Liver (tissue), 8 donors: ENCODE measurements at regions not wholly inside any gene's neighbourhood (a gene's known extent, or its start where the extent isn't known, plus 50 kb on each side); places are given as distances from the start of the nearest gene placed in this dataset.

Experiments used
- DNase-seq: peaks from one replicate; pipeline ENCODE4 v3.0.0-alpha.2; 2017; ENCODE audit warnings: low spot score
- H3K27ac ChIP-seq, 2 donors: one replicate each; pipeline ENCODE4 v1.7.0; 2013; ENCODE audit warnings: inconsistent platforms in 2 of 2, low read length in 2 of 2, control low read depth in 1 of 2, low read depth in 1 of 2, mild to moderate bottlenecking in 1 of 2
- H3K27me3 ChIP-seq, 4 donors: one replicate each; pipeline versions ENCODE4 v1.6.1 to v1.7.0; 2013; ENCODE audit warnings: low read length in 3 of 4, inconsistent platforms in 1 of 4, mild to moderate bottlenecking in 1 of 4, moderate library complexity in 1 of 4; ENCODE audit not compliant: control insufficient read depth in 4 of 4, insufficient read depth in 4 of 4
- H3K36me3 ChIP-seq, 4 donors: one replicate each; pipeline versions ENCODE4 v1.6.1 to v1.7.0; 2013; ENCODE audit warnings: low read length in 3 of 4, mild to moderate bottlenecking in 3 of 4, low read depth in 1 of 4, moderate library complexity in 1 of 4; ENCODE audit not compliant: control insufficient read depth in 4 of 4, insufficient read depth in 3 of 4
- H3K4me1 ChIP-seq, 4 donors: one replicate each; pipeline versions ENCODE4 v1.6.1 to v1.7.0; 2013; ENCODE audit warnings: low read length in 3 of 4, mild to moderate bottlenecking in 3 of 4, moderate library complexity in 1 of 4; ENCODE audit not compliant: control insufficient read depth in 4 of 4, insufficient read depth in 4 of 4
- H3K4me3 ChIP-seq, 3 donors: one replicate each; pipeline versions ENCODE4 v1.6.1 to v1.7.0; 2013; ENCODE audit warnings: low read length in 3 of 3, control low read depth in 1 of 3, low read depth in 1 of 3, mild to moderate bottlenecking in 1 of 3
- H3K9ac ChIP-seq, 2 donors: one replicate each; pipeline ENCODE4 v1.7.0; 2013; ENCODE audit warnings: low read length in 2 of 2, mild to moderate bottlenecking in 2 of 2, moderate library complexity in 2 of 2, control low read depth in 1 of 2, low read depth in 1 of 2
- H3K9me3 ChIP-seq, 4 donors: one replicate each; pipeline versions ENCODE4 v1.6.1 to v1.7.0; 2013; ENCODE audit warnings: low read length in 3 of 4; ENCODE audit not compliant: control insufficient read depth in 4 of 4
- CTCF ChIP-seq: fragments of 150-350 bp; IDR thresholded peaks from 2 replicates; pipeline ENCODE4 v1.5.1; 2017; ENCODE audit warnings: improper control_type of control experiment, low read depth, low read length; ENCODE audit not compliant: missing input control
- EGR1 ChIP-seq, 2 donors: IDR thresholded peaks; 2 replicates each; pipeline ENCODE4 v1.6.1; 2016 to 2018; ENCODE audit warnings: antibody characterized with exemption in 2 of 2, low read depth in 2 of 2
- FOXA1 ChIP-seq: IDR thresholded peaks from 2 replicates; pipeline ENCODE4 v1.6.1; 2016; ENCODE audit warnings: antibody characterized with exemption
- FOXA2 ChIP-seq: IDR thresholded peaks from 2 replicates; pipeline ENCODE4 v1.6.1; 2016; ENCODE audit warnings: antibody characterized with exemption
- GABPA ChIP-seq, 2 donors: IDR thresholded peaks in 1 of 2; conservative IDR thresholded peaks in 1 of 2; 2 replicates each; pipeline ENCODE4 v1.6.1; 2016; ENCODE audit warnings: antibody characterized with exemption in 2 of 2, mild to moderate bottlenecking in 1 of 2, moderate library complexity in 1 of 2
- HNF4A ChIP-seq, 2 donors: conservative IDR thresholded peaks; 2 replicates each; pipeline ENCODE4 v1.6.1; 2016; ENCODE audit warnings: antibody characterized with exemption in 2 of 2, mild to moderate bottlenecking in 2 of 2
- HNF4G ChIP-seq: IDR thresholded peaks from 2 replicates; pipeline ENCODE4 v1.6.1; 2016; ENCODE audit warnings: antibody characterized with exemption
- JUND ChIP-seq, 2 donors: IDR thresholded peaks; 2 replicates each; pipeline ENCODE4 v1.6.1; 2016; ENCODE audit warnings: antibody characterized with exemption in 2 of 2
- MAX ChIP-seq: IDR thresholded peaks from 2 replicates; pipeline ENCODE4 v1.6.1; 2016; ENCODE audit warnings: antibody characterized with exemption
- NR2F2 ChIP-seq: IDR thresholded peaks from 2 replicates; pipeline ENCODE4 v1.6.1; 2016; ENCODE audit warnings: antibody characterized with exemption
- RAD21 ChIP-seq, 2 donors: IDR thresholded peaks; 2 replicates each; pipeline ENCODE4 v1.6.1; 2016; ENCODE audit warnings: antibody characterized with exemption in 2 of 2, mild to moderate bottlenecking in 2 of 2
- SP1 ChIP-seq: IDR thresholded peaks from 2 replicates; pipeline ENCODE4 v1.6.1; 2018; ENCODE audit warnings: antibody characterized with exemption, mild to moderate bottlenecking
- TAF1 ChIP-seq: conservative IDR thresholded peaks from 2 replicates; pipeline ENCODE4 v1.6.1; 2016; ENCODE audit warnings: antibody characterized with exemption, mild to moderate bottlenecking
- WGBS: extraction: QIAGEN DNeasy Blood & Tissue Kit; methylation state at CpG from one replicate; pipeline ENCODE4 v1.1.7; 2013; 5-methylcytosine and 5-hydroxymethylcytosine counted together
- TF ChIP-seq, protein P1 (sequence below): IDR thresholded peaks from 2 replicates; pipeline ENCODE4 v1.6.1; 2016; ENCODE audit warnings: antibody characterized with exemption
- TF ChIP-seq, protein P2 (sequence below): IDR thresholded peaks from 2 replicates; pipeline ENCODE4 v1.6.1; 2016; ENCODE audit warnings: antibody characterized with exemption, mild to moderate bottlenecking
- TF ChIP-seq, protein P3 (sequence below): IDR thresholded peaks from 2 replicates; pipeline ENCODE4 v1.6.1; 2016; ENCODE audit warnings: antibody characterized with exemption
- donor health status: healthy.
- donor health status: healthy.
- donor health status: healthy.
- donor health status: healthy.
- donor health status: healthy.

- H3K36me3 ChIP-seq = no peaks in the 10 kb centered on the region
- 78% methylated on average over 2 of the region's 2 CpGs for WGBS
- no peak overlapping the region for H3K27ac ChIP-seq
- no peak overlapping the region for H3K9ac ChIP-seq
- H3K27me3 ChIP-seq = no peaks in the 10 kb centered on the region
- H3K9me3 ChIP-seq = no peaks in the 10 kb centered on the region
- no peak for DNase-seq
- H3K4me3 ChIP-seq = no peak overlapping the region
- H3K4me1 ChIP-seq = peaks cover 0 to 8% (median 5%) of the 10 kb centered on the region in 4 donors
- TF ChIP-seq FOXA1 = no peak
- no peak for TF ChIP-seq MAX
Observed at GRCh38 chr18:22060361-22060760, 109.0 kb upstream of the GATA6 start.

DNA sequence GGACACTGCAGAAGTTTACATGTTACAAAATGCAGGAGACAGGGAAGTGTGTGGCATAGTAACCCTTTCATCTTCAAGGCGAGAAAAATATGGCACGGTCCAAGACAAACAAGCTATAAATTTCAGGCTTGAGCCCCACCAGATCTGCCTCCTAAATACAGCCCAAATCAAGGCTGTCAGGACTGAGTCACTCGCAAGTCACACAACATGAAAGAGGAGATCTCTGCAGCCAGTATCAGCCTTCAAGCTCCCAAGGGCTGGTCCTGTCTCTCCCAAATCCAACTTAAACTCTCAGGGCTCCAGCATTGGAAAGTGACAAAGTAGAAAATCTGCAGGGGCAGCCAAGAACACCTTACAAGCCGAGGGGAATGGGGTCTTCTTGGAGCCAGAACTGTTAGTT lies 106.3 kb upstream of the GATA6 start:
- Histone ChIP-seq H3K36me3 (no peaks in the 10 kb centered on the region), H3K27ac (no peak overlapping the region), H3K4me3 (no peak overlapping the region), H3K9ac (no peak overlapping the region), H3K27me3 (no peaks in the 10 kb centered on the region), H3K9me3 (no peaks in the 10 kb centered on the region), H3K4me1 (peaks cover 0 to 2% (median under 1%) of the 10 kb centered on the region in 4 donors)
- no peak for DNase-seq
- 86% methylated on average over 4 of the region's 4 CpGs for WGBS
- TF ChIP-seq EGR1 (IDR thresholded peaks at IDR 0.05; ENCODE audit: low read depth in 2 of 2) = no peak
- no peak for TF ChIP-seq RAD21 (IDR thresholded peaks at IDR 0.05)
- TF ChIP-seq JUND (IDR thresholded peaks at IDR 0.05) = no peak
- TF ChIP-seq HNF4A (conservative IDR thresholded peaks at IDR 0.05) = no peak
- TF ChIP-seq GABPA (IDR thresholded peaks at IDR 0.05 in 1 of 2, conservative IDR thresholded peaks at IDR 0.05 in 1 of 2) = no peak
- TF ChIP-seq SP1 = no peak
- no peak for TF ChIP-seq TAF1
- no peak for TF ChIP-seq FOXA1
- TF ChIP-seq, protein P1, sequence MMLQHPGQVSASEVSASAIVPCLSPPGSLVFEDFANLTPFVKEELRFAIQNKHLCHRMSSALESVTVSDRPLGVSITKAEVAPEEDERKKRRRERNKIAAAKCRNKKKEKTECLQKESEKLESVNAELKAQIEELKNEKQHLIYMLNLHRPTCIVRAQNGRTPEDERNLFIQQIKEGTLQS = no peak
- TF ChIP-seq FOXA2 = no peak
- TF ChIP-seq MAX = no peak
- TF ChIP-seq, protein P2, sequence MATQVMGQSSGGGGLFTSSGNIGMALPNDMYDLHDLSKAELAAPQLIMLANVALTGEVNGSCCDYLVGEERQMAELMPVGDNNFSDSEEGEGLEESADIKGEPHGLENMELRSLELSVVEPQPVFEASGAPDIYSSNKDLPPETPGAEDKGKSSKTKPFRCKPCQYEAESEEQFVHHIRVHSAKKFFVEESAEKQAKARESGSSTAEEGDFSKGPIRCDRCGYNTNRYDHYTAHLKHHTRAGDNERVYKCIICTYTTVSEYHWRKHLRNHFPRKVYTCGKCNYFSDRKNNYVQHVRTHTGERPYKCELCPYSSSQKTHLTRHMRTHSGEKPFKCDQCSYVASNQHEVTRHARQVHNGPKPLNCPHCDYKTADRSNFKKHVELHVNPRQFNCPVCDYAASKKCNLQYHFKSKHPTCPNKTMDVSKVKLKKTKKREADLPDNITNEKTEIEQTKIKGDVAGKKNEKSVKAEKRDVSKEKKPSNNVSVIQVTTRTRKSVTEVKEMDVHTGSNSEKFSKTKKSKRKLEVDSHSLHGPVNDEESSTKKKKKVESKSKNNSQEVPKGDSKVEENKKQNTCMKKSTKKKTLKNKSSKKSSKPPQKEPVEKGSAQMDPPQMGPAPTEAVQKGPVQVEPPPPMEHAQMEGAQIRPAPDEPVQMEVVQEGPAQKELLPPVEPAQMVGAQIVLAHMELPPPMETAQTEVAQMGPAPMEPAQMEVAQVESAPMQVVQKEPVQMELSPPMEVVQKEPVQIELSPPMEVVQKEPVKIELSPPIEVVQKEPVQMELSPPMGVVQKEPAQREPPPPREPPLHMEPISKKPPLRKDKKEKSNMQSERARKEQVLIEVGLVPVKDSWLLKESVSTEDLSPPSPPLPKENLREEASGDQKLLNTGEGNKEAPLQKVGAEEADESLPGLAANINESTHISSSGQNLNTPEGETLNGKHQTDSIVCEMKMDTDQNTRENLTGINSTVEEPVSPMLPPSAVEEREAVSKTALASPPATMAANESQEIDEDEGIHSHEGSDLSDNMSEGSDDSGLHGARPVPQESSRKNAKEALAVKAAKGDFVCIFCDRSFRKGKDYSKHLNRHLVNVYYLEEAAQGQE = no peak
- no peak for TF ChIP-seq NR2F2

DNA sequence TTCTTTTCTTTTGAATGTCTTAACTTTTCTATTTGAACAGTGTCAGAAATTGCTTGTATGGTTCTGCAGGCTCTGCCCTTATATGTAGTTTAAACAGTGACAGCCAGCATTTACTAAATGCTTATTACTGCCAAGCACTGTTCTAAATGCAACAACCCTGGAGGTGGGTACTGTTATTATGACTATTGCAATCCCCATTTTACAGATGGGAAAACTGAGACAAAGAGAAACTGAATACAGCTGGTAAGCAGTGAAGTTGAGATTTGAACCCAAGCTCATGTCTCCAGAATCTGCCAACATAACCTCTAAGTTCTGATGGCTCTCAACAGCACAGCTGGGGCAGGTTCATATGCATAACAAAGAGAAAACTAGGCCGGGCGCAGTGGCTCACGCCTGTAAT lies 105.7 kb upstream of the GATA6 start:
- Histone ChIP-seq H3K9ac (no peak overlapping the region), H3K4me1 (no peaks in the 10 kb centered on the region), H3K4me3 (no peak overlapping the region), H3K27ac (no peak overlapping the region), H3K36me3 (no peaks in the 10 kb centered on the region), H3K9me3 (no peaks in the 10 kb centered on the region), H3K27me3 (no peaks in the 10 kb centered on the region)
- 95% methylated on average over 3 of the region's 3 CpGs for WGBS
- DNase-seq = no peak
- TF ChIP-seq EGR1 (IDR thresholded peaks at IDR 0.05; ENCODE audit: low read depth in 2 of 2) = no peak
- TF ChIP-seq CTCF = no peak
- TF ChIP-seq, protein P1 = no peak
- TF ChIP-seq, protein P3, sequence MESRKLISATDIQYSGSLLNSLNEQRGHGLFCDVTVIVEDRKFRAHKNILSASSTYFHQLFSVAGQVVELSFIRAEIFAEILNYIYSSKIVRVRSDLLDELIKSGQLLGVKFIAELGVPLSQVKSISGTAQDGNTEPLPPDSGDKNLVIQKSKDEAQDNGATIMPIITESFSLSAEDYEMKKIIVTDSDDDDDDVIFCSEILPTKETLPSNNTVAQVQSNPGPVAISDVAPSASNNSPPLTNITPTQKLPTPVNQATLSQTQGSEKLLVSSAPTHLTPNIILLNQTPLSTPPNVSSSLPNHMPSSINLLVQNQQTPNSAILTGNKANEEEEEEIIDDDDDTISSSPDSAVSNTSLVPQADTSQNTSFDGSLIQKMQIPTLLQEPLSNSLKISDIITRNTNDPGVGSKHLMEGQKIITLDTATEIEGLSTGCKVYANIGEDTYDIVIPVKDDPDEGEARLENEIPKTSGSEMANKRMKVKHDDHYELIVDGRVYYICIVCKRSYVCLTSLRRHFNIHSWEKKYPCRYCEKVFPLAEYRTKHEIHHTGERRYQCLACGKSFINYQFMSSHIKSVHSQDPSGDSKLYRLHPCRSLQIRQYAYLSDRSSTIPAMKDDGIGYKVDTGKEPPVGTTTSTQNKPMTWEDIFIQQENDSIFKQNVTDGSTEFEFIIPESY = no peak
- TF ChIP-seq HNF4G = no peak
- TF ChIP-seq RAD21 (IDR thresholded peaks at IDR 0.05) = no peak
- TF ChIP-seq NR2F2 = no peak
